H1 (cell line): ENCODE measurements at regions not wholly inside any gene's neighbourhood (a gene's known extent, or its start where the extent isn't known, plus 50 kb on each side); places are given as distances from the start of the nearest gene placed in this dataset.

Experiments
- CTCF ChIA-PET: fragments of 300-600 bp; sonication (Branson Sonifier 250); formaldehyde crosslinking; loops from one replicate; lab custom pipeline; 2021; ENCODE audit not compliant: partially characterized antibody; lab: Charles Lee
- POLR2A ChIA-PET: fragments of 300-600 bp; sonication (Branson Sonifier 250); formaldehyde crosslinking; loops from one replicate; lab custom pipeline; 2021; ENCODE audit warnings: inconsistent platforms; ENCODE audit not compliant: partially characterized antibody; lab: Charles Lee
- DNase-seq, 2 experiments: peaks; one replicate each; pipeline versions ENCODE4 v3.0.0 to v3.0.0-alpha.2; 2010 to 2022; ENCODE audit warnings: low spot score in 2 of 2, low read depth in 1 of 2, mixed read lengths in 1 of 2
- FAIRE-seq: peaks from 2 replicates; lab custom pipeline; 2011; peaks lifted over from hg19 to GRCh38; lab: Jason Lieb, UNC
- H2AFZ ChIP-seq: 2 replicates; pipeline ENCODE4 v1.8.1; 2012; ENCODE audit warnings: low read length, inconsistent platforms
- H2AK5ac ChIP-seq: 2 replicates; pipeline ENCODE4 v1.6.1; 2013; ENCODE audit warnings: low read depth, low read length
- H2BK120ac ChIP-seq: replicated peaks from 2 replicates; pipeline ENCODE3; 2013; ENCODE audit warnings: low read depth, low read length, inconsistent platforms
- H2BK12ac ChIP-seq: 2 replicates; pipeline ENCODE4 v1.6.1; 2013; ENCODE audit warnings: low read depth, low read length
- H2BK15ac ChIP-seq: 2 replicates; pipeline ENCODE4 v1.6.1; 2013; ENCODE audit warnings: low read length
- H2BK20ac ChIP-seq: 2 replicates; pipeline ENCODE4 v1.6.1; 2013; ENCODE audit warnings: low read length
- H2BK5ac ChIP-seq: 2 replicates; pipeline ENCODE4 v1.6.1; 2013; ENCODE audit warnings: low read depth, low read length
- H3K14ac ChIP-seq: 2 replicates; pipeline ENCODE4 v1.6.1; 2013; ENCODE audit warnings: inconsistent platforms; ENCODE audit not compliant: insufficient read length
- H3K18ac ChIP-seq: 2 replicates; pipeline ENCODE4 v1.6.1; 2013; ENCODE audit warnings: low read length; ENCODE audit errors: extremely low read depth
- H3K23ac ChIP-seq: 2 replicates; pipeline ENCODE4 v1.6.1; 2013; ENCODE audit warnings: inconsistent platforms; ENCODE audit not compliant: insufficient read length
- H3K23me2 ChIP-seq: 2 replicates; pipeline ENCODE4 v1.6.1; 2013; ENCODE audit warnings: low read depth, low read length
- H3K27ac ChIP-seq: 2 replicates; pipeline ENCODE4 v1.6.1; 2011; ENCODE audit warnings: low read depth, low read length, inconsistent platforms
- H3K27me3 ChIP-seq, 4 experiments: replicated peaks in 1 of 4; 1 replicate in 1 of 4; 2 replicates in 3 of 4; pipeline versions ENCODE4 v1.6.1 to v1.8.1; 2011 to 2013; ENCODE audit warnings: low read length in 3 of 4, mild to moderate bottlenecking in 3 of 4, inconsistent platforms in 2 of 4, mixed read lengths in 2 of 4, moderate library complexity in 1 of 4; ENCODE audit not compliant: control insufficient read depth in 3 of 4, insufficient read depth in 3 of 4; ENCODE audit errors: extremely low read depth in 1 of 4
- H3K36me3 ChIP-seq, 4 experiments: 2 replicates each; pipeline versions ENCODE4 v1.6.1 to v1.8.1; 2011 to 2013; ENCODE audit warnings: mild to moderate bottlenecking in 4 of 4, low read length in 3 of 4, moderate library complexity in 2 of 4, control low read depth in 1 of 4, inconsistent platforms in 1 of 4; ENCODE audit not compliant: insufficient read depth in 4 of 4, control insufficient read depth in 2 of 4
- H3K4ac ChIP-seq: replicated peaks from 2 replicates; pipeline ENCODE3; 2013; ENCODE audit warnings: low read length, low read depth, mixed read lengths, inconsistent platforms; ENCODE audit not compliant: insufficient read length
- H3K4me1 ChIP-seq, 4 experiments: replicated peaks in 1 of 4; 1 replicate in 1 of 4; 2 replicates in 3 of 4; pipeline versions ENCODE4 v1.6.1 to v1.8.1; 2011 to 2013; ENCODE audit warnings: low read length in 3 of 4, inconsistent platforms in 2 of 4, mixed read lengths in 1 of 4; ENCODE audit not compliant: insufficient read depth in 4 of 4, control insufficient read depth in 3 of 4
- H3K4me2 ChIP-seq, 2 experiments: 2 replicates each; pipeline versions ENCODE4 v1.6.1 to v1.8.1; 2011 to 2013; ENCODE audit warnings: low read depth in 2 of 2, low read length in 2 of 2, control low read depth in 1 of 2, inconsistent platforms in 1 of 2, mild to moderate bottlenecking in 1 of 2; ENCODE audit not compliant: insufficient read depth in 1 of 2
- H3K4me3 ChIP-seq, 4 experiments: fragments of 200-600, 300-600 bp in 1 of 4; sonication (generic), shearing (Covaris generic), sonication (Bioruptor Twin) in 1 of 4; 2 replicates each; pipeline versions ENCODE4 v1.5.1 to v1.8.1; 2011 to 2016; ENCODE audit warnings: low read length in 4 of 4, low read depth in 3 of 4, control low read depth in 2 of 4, inconsistent platforms in 2 of 4, mild to moderate bottlenecking in 2 of 4, mixed read lengths in 1 of 4, moderate library complexity in 1 of 4; ENCODE audit not compliant: insufficient read depth in 2 of 4; ENCODE audit errors: extremely low read depth in 1 of 4
- H3K56ac ChIP-seq: replicated peaks from 2 replicates; pipeline ENCODE3; 2013; ENCODE audit warnings: low read depth, mild to moderate bottlenecking, mixed read lengths, low read length, inconsistent platforms; ENCODE audit not compliant: insufficient read length
- H3K79me1 ChIP-seq: 2 replicates; pipeline ENCODE4 v1.6.1; 2013; ENCODE audit warnings: low read depth, low read length, control low read depth
- H3K79me2 ChIP-seq, 2 experiments: 2 replicates each; pipeline versions ENCODE4 v1.6.1 to v1.8.1; 2012 to 2013; ENCODE audit warnings: low read length in 2 of 2, mild to moderate bottlenecking in 2 of 2, inconsistent platforms in 1 of 2; ENCODE audit not compliant: insufficient read depth in 2 of 2, control insufficient read depth in 1 of 2
- H3K9ac ChIP-seq, 4 experiments: replicated peaks in 1 of 4; 1 replicate in 1 of 4; 2 replicates in 3 of 4; pipeline versions ENCODE4 v1.6.1 to v1.8.1; 2011 to 2013; ENCODE audit warnings: low read depth in 3 of 4, low read length in 3 of 4, control low read depth in 2 of 4, mild to moderate bottlenecking in 2 of 4, moderate library complexity in 2 of 4, inconsistent platforms in 1 of 4; ENCODE audit errors: extremely low read depth in 1 of 4
- H3K9me3 ChIP-seq, 2 experiments: 2 replicates each; pipeline versions ENCODE4 v1.6.1 to v1.8.1; 2012 to 2013; ENCODE audit warnings: mild to moderate bottlenecking in 2 of 2, moderate library complexity in 2 of 2, control low read depth in 1 of 2, inconsistent platforms in 1 of 2, low read depth in 1 of 2, low read length in 1 of 2, mixed read lengths in 1 of 2; ENCODE audit not compliant: insufficient read depth in 2 of 2
- H4K20me1 ChIP-seq, 2 experiments: replicated peaks in 1 of 2; 2 replicates each; pipeline versions ENCODE3 to v1.8.1; 2011 to 2013; ENCODE audit warnings: inconsistent platforms in 2 of 2, low read length in 2 of 2, mild to moderate bottlenecking in 1 of 2; ENCODE audit not compliant: insufficient read depth in 2 of 2, control insufficient read depth in 1 of 2
- H4K5ac ChIP-seq: 2 replicates; pipeline ENCODE4 v1.6.1; 2013; ENCODE audit warnings: low read length, low read depth, mixed read lengths, inconsistent platforms; ENCODE audit not compliant: insufficient read length
- H4K8ac ChIP-seq: 2 replicates; pipeline ENCODE4 v1.8.0; 2013; ENCODE audit warnings: mild to moderate bottlenecking, moderate library complexity, low read length, inconsistent platforms; ENCODE audit not compliant: insufficient read depth; ENCODE audit errors: extremely low read depth
- H4K91ac ChIP-seq: replicated peaks from 2 replicates; pipeline ENCODE3; 2013; ENCODE audit warnings: low read length, mixed read lengths, inconsistent platforms; ENCODE audit not compliant: insufficient read length
- BRCA1 ChIP-seq: IDR thresholded peaks from 2 replicates; pipeline ENCODE4 v1.6.1; 2012; ENCODE audit warnings: low read depth, low read length, improper control_type of control experiment
- CBX8 ChIP-seq: fragments of 300-800, 300-1000 bp; sonication (generic); IDR thresholded peaks from 2 replicates; pipeline ENCODE4 v1.7.1; 2016; ENCODE audit warnings: low read depth, low read length, borderline replicate concordance
- CEBPB ChIP-seq: IDR thresholded peaks from 2 replicates; pipeline ENCODE4 v1.6.1; 2012; ENCODE audit warnings: low read depth, low read length
- GTF2F1 ChIP-seq: IDR thresholded peaks from 2 replicates; pipeline ENCODE4 v1.6.1; 2012; ENCODE audit warnings: low read depth, low read length, improper control_type of control experiment, borderline replicate concordance
- MAX ChIP-seq: IDR thresholded peaks from 2 replicates; pipeline ENCODE4 v1.6.1; 2012; ENCODE audit warnings: inconsistent platforms
- NRF1 ChIP-seq: IDR thresholded peaks from 2 replicates; pipeline ENCODE4 v1.6.1; 2011; ENCODE audit warnings: mild to moderate bottlenecking, low read depth, low read length, improper control_type of control experiment
- SP4 ChIP-seq: IDR thresholded peaks from 2 replicates; pipeline ENCODE4 v1.6.1; 2012; ENCODE audit warnings: low read length, inconsistent platforms
- WGBS, 2 experiments: shearing (Covaris generic) in 1 of 2; methylation state at CpG; one replicate each; pipeline versions ENCODE4 v1.1.6 to v1.1.7; 2013 to 2015; ENCODE audit warnings: low lambda C conversion rate in 2 of 2, mixed read lengths in 2 of 2, inconsistent platforms in 1 of 2, low coverage in 1 of 2, missing lambda C conversion rate in 1 of 2; ENCODE audit not compliant: insufficient replicate concordance in 2 of 2, insufficient coverage in 1 of 2, insufficient read length in 1 of 2; ENCODE audit errors: extremely low coverage in 1 of 2, missing lambda C conversion rate in 1 of 2; 5-methylcytosine and 5-hydroxymethylcytosine counted together

DNA sequence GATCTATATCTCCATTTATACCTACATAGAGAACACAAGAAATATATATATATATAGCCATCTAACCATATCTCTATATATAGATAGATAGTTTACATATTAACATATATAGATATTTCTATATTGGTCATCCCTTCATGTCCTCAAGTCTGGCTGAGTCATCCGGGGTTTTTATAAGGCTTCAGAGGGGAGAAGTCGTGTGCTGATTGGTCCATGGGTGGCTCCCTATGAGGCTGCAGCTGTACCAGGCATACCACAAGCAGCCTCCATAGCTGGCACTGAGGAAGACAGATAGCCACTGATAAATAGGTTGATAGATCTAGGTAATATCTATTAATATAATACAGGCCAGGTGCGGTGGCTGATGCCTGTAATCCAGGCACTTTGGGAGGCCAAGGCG is 618.3 kb upstream of the SETBP1 start:
- H4K8ac ChIP-seq: no peak overlapping the region
- H3K79me2 ChIP-seq: no peaks in the 10 kb centered on the region
- no peak overlapping the region for H2BK5ac ChIP-seq
- H3K4ac ChIP-seq: no peak overlapping the region
- no peaks in the 10 kb centered on the region for H4K20me1 ChIP-seq
- 88% methylated on average over 4 of the region's 4 CpGs; no CpG with 5 or more reads in 1 of the 2 experiments for WGBS, 2 experiments
- H3K4me3 ChIP-seq: no peak overlapping the region
- DNase-seq (no peak), FAIRE-seq (no peak)
- no peak overlapping the region for H4K5ac ChIP-seq
- H2AK5ac ChIP-seq: no peak overlapping the region
- ChIA-PET CTCF (interaction anchor here (2.3 kb wide), 1 partner anchor 441 kb away, joined by 5 read pairs; no protein-coding TSS in a partner anchor), POLR2A (no interaction called here)
- H2BK20ac ChIP-seq: no peak overlapping the region
- H3K56ac ChIP-seq: no peak overlapping the region
- H3K79me1 ChIP-seq: no peaks in the 10 kb centered on the region
- no peak overlapping the region for H2BK12ac ChIP-seq
- H3K23me2 ChIP-seq: no peaks in the 10 kb centered on the region
- H3K27me3 ChIP-seq: no peaks in the 10 kb centered on the region
- no peak overlapping the region for H3K27ac ChIP-seq
- no peak overlapping the region for H3K4me2 ChIP-seq
- no peak overlapping the region for H2AFZ ChIP-seq
- H3K4me1 ChIP-seq: no peaks in the 10 kb centered on the region
- TF ChIP-seq NRF1: no peak
- no peak for TF ChIP-seq MAX
- no peak for TF ChIP-seq CBX8
- TF ChIP-seq CEBPB: no peak
- TF ChIP-seq BRCA1: no peak
- no peak for TF ChIP-seq GTF2F1
- TF ChIP-seq SP4: no peak
- no peak overlapping the region for H3K9ac ChIP-seq
- no peaks in the 10 kb centered on the region for H3K36me3 ChIP-seq
- no peak overlapping the region for H4K91ac ChIP-seq
- no peak overlapping the region for H2BK15ac ChIP-seq
- H2BK120ac ChIP-seq: no peak overlapping the region
- H3K9me3 ChIP-seq: peaks cover 6 to 11% of the 10 kb centered on the region in 2 experiments; a peak in 2 of 4 replicates
- no peak overlapping the region for H3K18ac ChIP-seq
- H3K14ac ChIP-seq: no peak overlapping the region
- H3K23ac ChIP-seq: no peak overlapping the region
